K562 (cell line): ENCODE measurements at regions not wholly inside any gene's neighbourhood (a gene's known extent, or its start where the extent isn't known, plus 50 kb on each side); places are given as distances from the start of the nearest gene placed in this dataset.

Source experiments
- ELK3 ChIP-seq: fragments of 450-650 bp; formaldehyde crosslinking; IDR thresholded peaks from 2 replicates; pipeline ENCODE4 v1.4.0; 2020; ENCODE audit warnings: mild to moderate bottlenecking
- FOS ChIP-seq: IDR thresholded peaks from 3 replicates; pipeline ENCODE4 v1.6.1; 2011; ENCODE audit not compliant: insufficient read length; ENCODE audit errors: extremely low read depth
- KDM1A ChIP-seq, 2 experiments: fragments of 450-650 bp; IDR thresholded peaks; 2 replicates each; pipeline ENCODE4 v1.6.1; 2016; ENCODE audit warnings: mild to moderate bottlenecking in 2 of 2
- KLF13 ChIP-seq: fragments of 450-650 bp; IDR thresholded peaks from 2 replicates; pipeline ENCODE4 v1.6.1; 2016; ENCODE audit warnings: missing genetic modification characterization, low read depth, mild to moderate bottlenecking, missing compliant biosample characterization, moderate library complexity, borderline replicate concordance
- ZNF445 ChIP-seq: fragments of 250-450 bp; sonication (Bioruptor Pico); IDR thresholded peaks from 2 replicates; pipeline ENCODE4 v1.4.0; 2020; ENCODE audit warnings: low read depth, mild to moderate bottlenecking, moderate library complexity
- TF ChIP-seq, protein P1 (sequence below), 2 experiments: fragments of 450-650 bp in 1 of 2; sonication (generic) in 1 of 2; formaldehyde crosslinking in 1 of 2; IDR thresholded peaks; 2 replicates each; pipeline versions ENCODE4 v1.7.1 to v1.9.0; 2016 to 2022; ENCODE audit warnings: inconsistent platforms in 1 of 2, mild to moderate bottlenecking in 1 of 2, missing genetic modification reagents in 1 of 2

GRCh38 chr5:154647761-154648145, 107.4 kb upstream of the LARP1 start (continued):
- no peak for TF ChIP-seq ELK3 (CRISPR knock-in tag)
- no peak for TF ChIP-seq KLF13 (tag)
- no peak for TF ChIP-seq FOS
- TF ChIP-seq KDM1A (IDR thresholded peaks at IDR 0.05): no peak
- TF ChIP-seq, protein P1, sequence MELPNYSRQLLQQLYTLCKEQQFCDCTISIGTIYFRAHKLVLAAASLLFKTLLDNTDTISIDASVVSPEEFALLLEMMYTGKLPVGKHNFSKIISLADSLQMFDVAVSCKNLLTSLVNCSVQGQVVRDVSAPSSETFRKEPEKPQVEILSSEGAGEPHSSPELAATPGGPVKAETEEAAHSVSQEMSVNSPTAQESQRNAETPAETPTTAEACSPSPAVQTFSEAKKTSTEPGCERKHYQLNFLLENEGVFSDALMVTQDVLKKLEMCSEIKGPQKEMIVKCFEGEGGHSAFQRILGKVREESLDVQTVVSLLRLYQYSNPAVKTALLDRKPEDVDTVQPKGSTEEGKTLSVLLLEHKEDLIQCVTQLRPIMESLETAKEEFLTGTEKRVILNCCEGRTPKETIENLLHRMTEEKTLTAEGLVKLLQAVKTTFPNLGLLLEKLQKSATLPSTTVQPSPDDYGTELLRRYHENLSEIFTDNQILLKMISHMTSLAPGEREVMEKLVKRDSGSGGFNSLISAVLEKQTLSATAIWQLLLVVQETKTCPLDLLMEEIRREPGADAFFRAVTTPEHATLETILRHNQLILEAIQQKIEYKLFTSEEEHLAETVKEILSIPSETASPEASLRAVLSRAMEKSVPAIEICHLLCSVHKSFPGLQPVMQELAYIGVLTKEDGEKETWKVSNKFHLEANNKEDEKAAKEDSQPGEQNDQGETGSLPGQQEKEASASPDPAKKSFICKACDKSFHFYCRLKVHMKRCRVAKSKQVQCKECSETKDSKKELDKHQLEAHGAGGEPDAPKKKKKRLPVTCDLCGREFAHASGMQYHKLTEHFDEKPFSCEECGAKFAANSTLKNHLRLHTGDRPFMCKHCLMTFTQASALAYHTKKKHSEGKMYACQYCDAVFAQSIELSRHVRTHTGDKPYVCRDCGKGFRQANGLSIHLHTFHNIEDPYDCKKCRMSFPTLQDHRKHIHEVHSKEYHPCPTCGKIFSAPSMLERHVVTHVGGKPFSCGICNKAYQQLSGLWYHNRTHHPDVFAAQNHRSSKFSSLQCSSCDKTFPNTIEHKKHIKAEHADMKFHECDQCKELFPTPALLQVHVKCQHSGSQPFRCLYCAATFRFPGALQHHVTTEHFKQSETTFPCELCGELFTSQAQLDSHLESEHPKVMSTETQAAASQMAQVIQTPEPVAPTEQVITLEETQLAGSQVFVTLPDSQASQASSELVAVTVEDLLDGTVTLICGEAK (IDR thresholded peaks at IDR 0.05): peak; percentile 31; the same call in 1 of the 2 replicates
- TF ChIP-seq, protein P1 (CRISPR knock-in tag; IDR thresholded peaks at IDR 0.05): no peak
- no peak for TF ChIP-seq ZNF445 (CRISPR knock-in tag)
